SKM-1 treated with dmso at 0.1 percent for 144 hours (cell line): ENCODE measurements at regions not wholly inside any gene's neighbourhood (a gene's known extent, or its start where the extent isn't known, plus 50 kb on each side); places are given as distances from the start of the nearest gene placed in this dataset.
"Not testable (repeated sequence)": the region's sequence is repeated elsewhere in the genome, so short reads cannot be mapped to it uniquely, and the experiment has no call there.

Experiments
- DNase-seq: peaks from one replicate; lab custom pipeline; 2025; ENCODE audit not compliant: unreplicated experiment; lab: John Stamatoyannopoulos, UW

DNA sequence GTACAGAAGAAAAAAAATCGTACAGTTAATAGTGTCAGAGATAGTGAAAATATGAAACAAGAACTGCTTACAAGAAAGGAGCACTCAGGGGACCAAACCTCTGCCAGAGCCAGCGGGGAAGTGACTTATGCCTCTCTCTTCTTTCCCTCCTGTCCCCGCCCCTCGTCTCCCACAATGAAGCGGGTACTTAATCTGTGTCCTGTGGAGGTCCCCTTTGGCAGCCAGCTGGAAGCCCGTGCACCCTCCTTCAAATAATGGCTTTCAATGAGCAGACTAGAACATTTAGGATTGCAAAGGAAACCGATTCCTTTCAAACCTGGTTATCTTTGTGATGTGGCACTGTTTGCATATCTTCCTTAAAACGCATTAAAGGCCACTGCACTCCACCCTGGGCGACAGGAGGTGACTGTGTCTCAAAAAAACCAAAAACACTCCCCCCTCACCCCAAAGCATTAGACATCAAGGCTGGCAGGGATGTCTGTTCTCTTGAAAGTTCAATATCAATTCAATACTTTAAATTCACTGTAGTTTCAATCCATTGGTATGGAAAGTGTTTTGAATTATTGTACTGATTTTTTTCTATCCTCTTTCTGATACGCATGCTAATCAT is 51.7 kb downstream of the PPIAL4C start:
- not testable (repeated sequence) for DNase-seq

DNA sequence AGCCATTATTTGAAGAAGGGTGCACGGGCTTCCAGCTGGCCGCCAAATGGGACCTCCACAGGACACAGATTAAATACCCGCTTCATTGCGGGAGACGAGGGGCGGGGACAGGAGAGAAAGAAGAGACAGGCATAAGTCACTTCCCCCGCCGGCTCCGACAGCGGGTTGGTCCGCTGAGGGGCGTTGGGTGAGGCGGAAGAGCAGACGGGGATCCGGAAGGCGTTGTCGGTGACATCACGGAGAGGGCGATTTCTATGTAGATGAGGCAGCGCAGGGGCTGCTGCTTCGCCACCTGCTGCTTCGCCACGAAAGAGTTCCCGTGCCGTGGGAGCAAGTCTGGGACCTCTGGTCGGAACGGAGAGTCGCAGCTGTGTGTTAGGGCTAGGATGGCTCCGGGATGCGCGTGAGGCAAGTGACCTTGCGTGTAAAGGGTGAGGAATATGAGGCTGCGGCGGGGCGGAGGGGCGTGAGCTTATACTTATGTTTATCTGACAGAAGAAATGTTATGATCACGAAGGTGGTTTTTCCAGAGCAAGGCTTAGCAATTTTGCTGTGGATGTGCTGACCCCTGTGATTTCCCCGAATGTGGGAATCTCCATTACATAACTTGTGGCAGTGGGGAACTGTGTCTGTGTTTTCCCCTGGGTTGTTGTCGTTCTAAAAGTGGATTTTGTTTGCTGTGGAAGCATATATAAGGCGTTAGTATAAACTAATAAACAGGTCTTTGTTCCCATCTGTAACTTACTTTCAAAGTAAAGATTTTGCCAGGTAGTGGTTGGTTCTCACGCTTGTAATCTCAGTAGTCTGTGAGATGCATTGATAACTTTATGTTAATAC is 52.9 kb downstream of the PPIAL4C start:
- not testable (repeated sequence) for DNase-seq

DNA sequence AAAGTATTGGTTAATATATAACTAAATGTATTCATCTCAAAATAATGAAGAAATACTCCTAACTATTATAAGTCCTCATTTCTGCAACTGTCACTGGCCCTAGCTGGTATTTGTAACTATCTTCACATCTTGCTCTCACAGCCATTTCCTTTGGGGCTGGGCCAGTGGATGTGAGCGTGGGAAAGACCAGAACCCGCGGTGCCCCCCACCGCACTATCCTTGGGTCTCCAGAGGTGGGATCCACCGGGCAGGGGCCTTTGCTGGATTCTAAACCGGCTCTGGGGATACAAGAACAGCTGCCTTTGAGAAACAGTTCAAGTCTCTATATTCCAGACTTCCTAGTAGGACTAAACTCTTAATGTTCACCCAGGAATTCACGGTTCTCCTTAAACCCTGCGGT is 54.8 kb downstream of the PPIAL4C start:
- not testable (repeated sequence) for DNase-seq

DNA sequence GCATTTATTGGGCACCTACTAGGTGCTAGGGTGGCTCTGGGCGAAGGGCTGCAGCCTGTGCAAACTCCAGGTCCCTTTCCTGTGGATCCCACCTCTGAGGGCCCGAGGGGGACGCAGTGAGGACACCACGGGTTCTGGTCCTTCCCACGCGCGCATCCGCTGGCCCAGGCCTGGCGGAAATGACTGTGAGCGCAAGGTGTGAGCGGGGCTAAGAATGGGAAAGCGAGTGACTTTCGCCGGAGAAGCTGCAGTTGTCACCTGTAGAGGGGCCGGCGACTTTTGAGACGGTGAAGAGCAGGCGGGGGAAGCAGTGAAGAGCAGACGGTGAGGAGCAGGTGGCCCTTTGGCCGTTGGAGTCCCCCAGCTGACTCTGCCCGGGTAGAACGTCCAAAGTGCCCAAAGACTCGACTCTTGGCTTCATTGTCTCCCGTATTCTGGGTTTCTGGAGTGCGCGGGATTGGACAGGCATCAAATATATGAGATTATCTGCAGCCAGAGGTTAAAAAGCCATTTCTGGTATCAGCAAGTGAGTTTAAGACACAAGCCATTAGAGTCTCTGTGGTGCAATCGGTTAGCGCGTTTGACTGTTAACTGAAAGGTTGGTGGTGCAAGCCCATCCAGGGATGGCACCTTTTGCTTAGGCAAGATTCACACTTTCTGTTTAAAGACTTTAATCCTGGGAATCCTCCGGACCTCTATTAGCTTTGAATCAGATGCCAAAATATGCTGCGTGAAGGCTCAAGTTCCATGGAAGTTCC is 55.4 kb downstream of the PPIAL4C start:
- DNase-seq: not testable (repeated sequence)

DNA sequence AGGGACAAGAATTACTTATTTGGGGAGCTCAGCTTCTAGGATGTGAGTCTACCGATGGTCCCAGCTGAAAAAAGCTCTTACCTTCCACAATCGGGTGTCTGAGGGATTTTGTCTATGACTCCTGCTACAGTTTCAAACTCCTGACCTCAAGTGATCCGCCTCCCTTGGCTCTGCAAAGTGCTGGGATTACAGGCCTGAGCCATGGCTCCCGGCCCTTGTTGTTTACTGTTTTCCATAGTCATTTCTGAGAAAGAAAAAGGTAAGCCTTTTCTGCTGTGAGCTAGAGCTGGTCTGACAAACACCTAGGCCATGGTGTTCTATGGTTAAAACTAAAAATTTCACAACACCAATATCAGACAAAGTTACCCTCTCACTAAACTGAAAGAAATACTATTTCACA is 57.5 kb downstream of the PPIAL4C start:
- DNase-seq: not testable (repeated sequence)

DNA sequence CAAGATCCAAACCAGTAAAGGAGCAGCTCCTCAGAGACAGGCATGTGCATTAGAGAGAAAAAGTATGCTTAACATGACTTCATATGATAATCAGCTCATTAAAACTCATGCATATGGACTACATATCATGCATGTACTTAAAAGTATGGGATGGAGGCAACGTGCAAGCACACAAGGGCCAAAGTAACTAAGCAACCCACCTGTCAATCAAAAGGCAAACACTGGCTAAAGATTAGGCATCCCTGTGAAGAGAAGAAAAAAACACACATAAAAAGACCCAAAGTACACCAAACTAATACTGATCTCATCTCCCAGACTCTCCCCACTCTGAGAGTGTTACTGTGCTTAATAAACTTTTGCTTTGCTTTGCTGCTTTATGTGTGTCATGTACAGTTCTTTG is 61.2 kb downstream of the PPIAL4C start:
- DNase-seq: not testable (repeated sequence)

DNA sequence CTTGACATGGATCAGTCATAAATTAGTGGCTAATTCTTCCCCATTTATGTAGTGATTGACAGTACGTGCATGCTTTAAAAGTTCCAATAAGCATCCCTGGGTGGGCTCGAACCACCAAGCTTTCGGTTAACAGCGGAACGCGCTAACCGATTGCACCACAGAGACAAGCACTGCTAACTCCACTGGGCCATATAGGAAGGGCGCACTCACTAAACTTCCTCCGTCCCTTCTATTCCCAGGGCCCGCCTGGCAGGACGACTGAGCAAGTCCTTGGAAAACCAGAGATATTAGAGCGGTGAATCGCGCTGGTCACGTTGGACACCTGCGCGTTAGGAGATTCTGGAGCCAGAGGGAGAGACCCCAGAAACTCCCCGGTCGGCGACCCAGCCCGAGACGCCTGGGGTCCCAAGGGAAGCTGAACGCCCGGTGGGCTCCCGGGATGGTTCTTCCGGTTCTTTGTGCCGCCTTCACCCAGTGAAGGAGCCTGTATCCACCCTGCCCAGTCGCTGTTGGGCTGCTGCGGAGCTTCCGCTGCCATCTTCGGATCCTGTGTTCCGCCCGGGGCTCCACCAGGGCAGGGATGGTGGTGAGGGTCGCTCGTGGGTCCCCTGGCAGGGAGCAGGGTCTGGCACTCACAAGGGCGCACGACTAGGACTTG is 62.8 kb downstream of the PPIAL4C start:
- not testable (repeated sequence) for DNase-seq

DNA sequence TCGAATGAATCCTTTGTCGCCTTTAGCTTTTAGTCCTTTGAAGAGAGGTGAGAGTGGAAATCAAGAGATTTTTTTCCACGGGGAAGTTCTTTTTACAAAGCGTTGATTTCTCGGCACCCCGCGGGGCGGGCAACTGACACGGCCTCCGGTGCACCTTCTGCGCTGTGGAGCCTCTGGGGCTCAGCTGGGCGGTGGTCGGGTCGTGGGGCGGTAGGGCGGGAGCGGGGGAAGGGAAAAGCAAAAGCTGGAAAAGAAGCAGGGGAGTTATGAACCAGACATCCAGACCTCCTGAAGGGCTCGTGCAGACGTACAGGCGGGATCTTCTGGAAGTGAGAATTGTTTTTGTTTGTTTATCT is 63.3 kb downstream of the PPIAL4C start:
- DNase-seq: not testable (repeated sequence)

DNA sequence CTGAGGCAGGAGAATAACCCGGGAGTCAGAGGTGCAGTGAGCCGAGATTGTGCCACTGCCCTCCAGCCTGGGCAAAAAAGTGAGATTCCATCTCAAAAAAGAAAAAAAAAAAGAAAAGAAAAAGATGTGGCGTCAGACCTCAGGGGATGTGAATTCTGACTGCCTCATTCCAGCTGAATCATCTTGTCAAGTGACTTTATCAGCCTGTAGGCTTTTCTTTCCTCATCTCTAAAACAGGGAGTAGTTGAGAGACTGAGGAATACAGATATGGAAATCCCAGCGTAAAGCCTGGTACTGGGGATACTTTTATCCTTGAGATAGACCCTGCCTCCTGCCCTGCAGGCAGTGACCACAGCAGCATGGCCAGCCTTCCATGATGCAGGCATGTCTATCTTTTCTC is 74.1 kb downstream of the PPIAL4C start:
- DNase-seq: not testable (repeated sequence)

DNA sequence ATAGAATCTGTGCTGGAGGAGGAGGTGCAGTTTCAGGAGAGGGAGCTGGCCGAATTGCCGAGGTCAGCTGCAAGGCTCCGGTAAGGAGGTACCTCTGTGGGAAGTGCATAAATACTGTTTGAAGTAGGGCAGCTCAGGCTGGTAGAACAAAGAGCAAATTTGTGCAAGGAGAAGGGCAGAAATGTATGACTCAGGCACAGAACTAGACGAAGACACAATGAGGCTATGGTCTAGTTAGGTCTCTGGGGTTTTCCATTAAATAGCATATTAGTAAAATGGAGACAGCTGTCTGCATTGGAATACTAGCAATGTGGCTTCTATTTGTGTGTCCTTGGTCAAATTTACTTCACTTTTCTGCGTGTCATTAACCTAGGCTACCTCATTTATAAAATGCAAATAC is 74.5 kb downstream of the PPIAL4C start:
- DNase-seq: not testable (repeated sequence)

DNA sequence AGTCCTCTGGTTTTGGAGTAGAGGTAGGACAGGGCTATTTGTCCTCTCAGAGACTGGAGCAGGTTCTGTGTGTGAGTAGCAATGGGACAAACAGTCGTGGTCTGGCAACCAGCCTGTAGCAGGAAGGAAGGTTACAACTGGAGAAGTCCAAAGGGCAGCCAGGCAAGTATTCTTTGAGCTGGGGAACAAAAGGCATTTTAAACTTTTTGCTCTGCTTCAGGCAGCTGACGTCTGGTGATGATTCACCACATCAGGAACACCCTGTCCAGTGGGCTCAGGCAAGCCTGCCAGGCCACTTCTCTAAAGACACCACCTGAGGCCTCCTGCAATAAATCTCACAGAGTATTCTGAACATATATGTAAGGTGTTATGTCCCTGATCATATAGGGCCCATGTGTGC is 81.0 kb downstream of the PPIAL4C start:
- DNase-seq: not testable (repeated sequence)

DNA sequence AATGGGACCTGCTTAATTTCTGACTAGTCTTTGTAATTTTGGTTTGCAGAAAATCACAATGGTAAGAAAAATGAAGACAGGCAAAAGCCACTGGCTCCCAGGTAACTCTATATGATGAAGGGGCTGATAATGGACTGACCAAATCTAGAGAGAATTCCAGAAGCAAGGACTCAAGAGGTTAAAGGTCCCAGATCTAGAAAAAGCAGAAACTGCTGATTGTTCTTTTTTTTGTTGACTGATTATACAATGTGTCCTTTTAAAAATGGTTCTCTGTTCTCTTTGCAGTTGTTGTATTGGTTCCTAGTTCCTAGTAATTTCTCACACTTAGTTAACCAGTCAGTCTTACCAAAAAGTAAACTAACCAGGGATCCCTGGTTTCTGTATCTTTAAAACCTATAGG is 81.4 kb downstream of the PPIAL4C start:
- DNase-seq: not testable (repeated sequence)

DNA sequence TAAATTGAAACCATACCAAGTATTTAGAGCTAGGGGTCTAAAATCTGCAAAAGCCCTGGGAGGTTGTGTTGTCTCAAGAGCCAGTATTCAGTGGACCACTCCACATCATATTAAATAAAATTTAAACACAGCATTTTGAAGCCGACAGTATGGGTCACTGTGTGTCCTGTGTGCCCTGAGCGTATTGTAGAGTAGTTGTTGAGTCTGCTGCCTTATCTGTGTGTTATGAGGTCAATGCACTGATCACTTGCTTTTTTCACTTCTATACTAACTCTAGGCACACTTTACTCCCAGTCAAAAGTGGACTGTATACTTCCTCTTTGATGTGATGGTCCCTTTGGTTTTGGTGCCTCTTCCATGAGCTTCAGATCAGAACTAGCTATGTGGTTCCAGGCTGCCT is 81.9 kb downstream of the PPIAL4C start:
- not testable (repeated sequence) for DNase-seq

DNA sequence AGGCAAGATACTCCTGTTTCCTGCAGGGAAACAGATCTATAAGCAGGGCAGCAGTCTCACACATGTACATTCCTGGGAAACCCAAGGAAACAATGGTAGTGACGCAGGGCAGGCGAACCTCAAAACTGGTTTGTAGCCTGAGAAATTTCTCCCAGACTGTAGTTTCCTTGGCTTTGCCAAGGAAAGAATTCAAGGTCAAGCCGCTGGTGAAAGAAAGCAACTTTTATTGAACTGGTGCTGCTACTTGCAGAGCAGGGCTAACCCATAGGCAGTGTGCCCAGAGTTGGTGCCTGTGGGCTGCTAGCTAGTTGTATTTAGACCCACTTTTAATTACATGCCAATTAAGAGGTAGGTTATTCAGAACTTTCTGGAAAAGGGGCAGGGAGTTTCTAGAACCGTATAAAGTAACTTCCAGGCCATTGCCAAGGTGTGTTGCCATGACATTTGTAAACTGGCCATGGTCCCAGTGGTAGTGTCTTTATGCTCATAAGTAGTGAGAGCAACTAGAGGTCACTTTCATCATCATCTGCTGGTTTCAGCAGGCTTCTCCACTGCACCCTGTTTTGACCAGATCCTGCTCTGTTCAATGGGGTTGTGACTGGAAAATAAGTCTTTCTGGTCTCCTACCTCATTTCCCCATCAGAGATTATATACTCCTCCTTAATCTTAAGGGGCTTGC is 89.7 kb downstream of the PPIAL4C start:
- DNase-seq: not testable (repeated sequence)

DNA sequence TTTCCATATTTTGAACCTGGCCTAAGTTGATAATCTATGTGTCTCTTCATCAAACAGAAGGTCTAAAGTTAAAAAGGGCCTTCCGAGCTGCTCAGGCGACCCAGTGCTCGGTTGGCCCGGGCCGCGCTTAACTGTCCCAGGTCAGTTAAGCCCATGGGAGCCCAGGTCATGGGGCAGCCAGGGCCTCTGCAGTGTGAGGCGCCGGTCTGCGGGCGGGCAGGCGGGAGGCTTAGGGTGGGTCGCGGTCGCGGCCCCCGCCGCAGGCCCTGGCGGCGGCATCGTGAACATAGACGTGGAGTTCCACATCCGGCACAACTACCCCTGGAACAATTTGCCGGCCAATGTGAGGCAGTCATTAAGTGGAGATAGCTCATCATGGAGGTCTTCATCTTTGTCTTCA is 91.3 kb downstream of the PPIAL4C start:
- not testable (repeated sequence) for DNase-seq

DNA sequence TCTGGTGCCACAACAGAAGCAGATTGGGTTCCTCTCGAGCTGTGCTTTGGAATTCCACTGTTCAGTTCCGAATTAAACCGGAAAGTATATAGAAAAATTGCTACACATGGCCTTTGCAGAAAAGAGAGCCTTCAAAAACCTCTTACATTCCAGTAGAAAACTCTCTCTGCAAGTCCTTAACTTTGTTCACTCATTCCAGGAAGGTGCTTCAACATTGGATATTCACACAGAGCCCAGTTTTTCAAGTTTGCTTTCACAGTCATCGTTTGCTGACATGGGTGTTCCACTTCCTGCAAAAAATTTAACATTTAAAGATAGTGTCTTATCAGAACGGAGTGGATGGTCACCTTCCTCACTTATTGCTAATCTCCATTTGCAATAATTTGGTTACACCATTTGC is 93.7 kb downstream of the PPIAL4C start:
- not testable (repeated sequence) for DNase-seq

DNA sequence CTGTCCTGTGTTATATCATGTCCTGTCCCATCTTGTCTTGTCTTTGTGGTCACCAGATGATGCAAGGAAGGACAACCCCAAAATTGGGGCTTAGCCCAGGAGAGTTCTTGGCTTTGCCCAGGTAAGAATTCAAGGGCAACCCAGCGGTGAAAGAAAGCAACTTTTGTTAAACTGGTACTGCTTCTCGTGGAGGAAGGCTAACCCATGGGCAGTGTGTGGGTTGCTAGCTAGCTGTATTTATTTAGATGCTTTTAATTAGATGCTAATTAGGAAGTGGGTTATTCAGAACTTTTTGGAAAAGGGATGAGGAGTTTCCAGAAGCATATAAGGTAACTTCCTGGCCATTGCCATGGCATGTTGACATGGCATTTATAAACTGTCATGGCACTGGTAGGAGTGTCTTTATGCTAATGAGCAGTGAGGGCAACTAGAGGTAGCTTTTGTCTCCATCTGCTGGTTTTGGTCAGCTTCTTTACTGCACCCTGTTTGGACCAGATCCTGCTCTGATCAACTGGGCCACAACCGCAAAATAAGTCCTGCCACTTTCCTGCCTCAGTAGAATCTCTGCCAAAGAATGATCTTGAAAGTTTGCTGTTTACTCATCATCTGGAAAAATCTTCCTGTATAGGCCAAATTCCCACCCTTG is 95.8 kb upstream of the FCGR1A start:
- not testable (repeated sequence) for DNase-seq

DNA sequence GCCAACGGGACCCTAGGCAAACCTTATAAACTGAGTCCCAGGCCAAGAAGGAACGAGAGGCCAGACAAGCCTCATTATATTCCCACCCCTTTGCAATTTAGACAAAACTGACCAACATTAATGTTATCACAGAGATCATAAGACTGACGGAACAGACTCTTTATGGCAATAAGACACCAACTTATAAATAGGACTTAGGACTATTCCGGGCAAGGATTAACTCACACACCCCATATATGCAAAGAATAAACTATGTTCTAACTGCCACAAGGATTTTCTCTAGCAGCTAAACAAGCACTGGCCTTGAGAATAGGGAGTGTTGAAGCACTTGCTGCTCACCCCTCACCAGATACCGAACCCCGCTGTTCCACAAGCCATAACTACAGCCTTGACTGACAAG is 91.1 kb upstream of the FCGR1A start:
- not testable (repeated sequence) for DNase-seq

DNA sequence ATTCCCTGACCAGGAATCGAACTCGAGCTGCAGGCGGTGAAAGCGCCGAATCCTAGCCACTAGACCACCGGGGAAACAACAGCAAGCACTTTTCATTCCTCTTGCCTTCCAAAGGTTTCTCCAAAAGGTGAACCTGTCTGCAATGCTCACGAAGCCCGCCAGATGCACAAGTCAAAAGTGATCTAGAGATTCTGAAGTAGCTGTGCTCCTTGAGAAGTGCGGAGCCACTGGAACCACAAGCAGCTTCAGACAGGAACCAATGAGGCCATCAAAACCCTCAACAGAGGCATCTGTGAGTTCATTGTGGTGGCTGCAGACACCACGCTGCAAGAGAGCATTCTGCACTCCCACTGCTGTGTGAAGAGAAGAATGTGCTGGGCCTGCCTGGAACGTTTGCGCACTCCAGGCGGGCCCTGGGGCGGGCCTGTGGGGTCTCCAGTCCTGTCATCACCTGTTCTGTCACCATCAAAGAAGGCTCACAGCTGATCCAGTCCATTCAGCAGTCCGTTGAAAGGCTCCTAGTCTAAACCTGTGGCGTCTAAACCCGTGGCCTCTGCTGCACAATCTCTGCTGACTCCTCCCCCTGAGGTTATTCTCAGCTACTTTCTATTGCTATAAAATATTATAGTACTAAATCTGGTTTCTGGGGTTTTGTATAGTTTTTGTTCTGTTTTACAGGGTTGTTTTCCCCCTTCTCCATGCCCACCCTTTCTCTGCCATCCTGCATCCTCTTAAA is 89.5 kb upstream of the FCGR1A start:
- DNase-seq: not testable (repeated sequence)
